HFFc6 (cell line): ENCODE measurements at regions not wholly inside any gene's neighbourhood (a gene's known extent, or its start where the extent isn't known, plus 50 kb on each side); places are given as distances from the start of the nearest gene placed in this dataset.
"Not testable (repeated sequence)": the region's sequence is repeated elsewhere in the genome, so short reads cannot be mapped to it uniquely, and the experiment has no call there.

Experiments used
- DNase-seq: peaks from one replicate; pipeline ENCODE4 v3.0.0-alpha.2; 2018
- H3K27ac Mint-ChIP-seq: 2 replicates; pipeline ENCODE4 v1.8.0; 2020; ENCODE audit warnings: mild to moderate bottlenecking, mixed read lengths
- H3K27me3 Mint-ChIP-seq: 2 replicates; pipeline ENCODE4 v1.8.0; 2021; ENCODE audit warnings: mild to moderate bottlenecking, moderate library complexity, mixed read lengths; ENCODE audit not compliant: insufficient read depth
- H3K36me3 Mint-ChIP-seq: 2 replicates; pipeline ENCODE4 v1.8.0; 2021; ENCODE audit warnings: low read depth, mixed read lengths
- H3K4me1 Mint-ChIP-seq: 2 replicates; pipeline ENCODE4 v1.8.0; 2020; ENCODE audit warnings: low read depth, mixed read lengths
- H3K4me3 Mint-ChIP-seq: 2 replicates; pipeline ENCODE4 v1.8.0; 2020; ENCODE audit warnings: mild to moderate bottlenecking, moderate library complexity, mixed read lengths
- H3K9me3 Mint-ChIP-seq: 2 replicates; pipeline ENCODE4 v1.8.0; 2020; ENCODE audit warnings: mild to moderate bottlenecking, mixed read lengths
- CTCF ChIP-seq: fragments of 200-600 bp; sonication (generic); IDR thresholded peaks from 2 replicates; pipeline ENCODE4 v1.5.0; 2021; ENCODE audit warnings: antibody characterized with exemption, mild to moderate bottlenecking

DNA sequence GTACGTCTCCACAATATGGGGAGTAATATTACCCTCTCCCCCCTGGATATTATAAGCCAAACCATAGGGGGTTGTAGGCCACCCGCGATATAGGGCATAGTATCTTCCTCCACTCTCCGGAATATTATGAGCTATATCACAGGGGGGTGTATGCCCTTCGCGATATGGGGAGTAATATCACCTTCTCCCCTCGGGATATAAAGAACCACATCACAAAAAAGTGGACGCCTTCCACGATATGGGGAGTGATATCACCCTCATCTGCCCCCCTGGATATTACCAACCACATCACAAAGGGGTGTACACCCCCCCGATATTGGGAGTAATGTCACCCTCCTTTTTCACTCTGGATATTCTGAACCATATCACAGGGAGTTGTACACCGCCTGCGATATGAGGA lies 65.5 kb upstream of the CEACAM21 start:
- H3K4me3 Mint-ChIP-seq = no peak overlapping the region
- no peak for DNase-seq
- H3K4me1 Mint-ChIP-seq = no peaks in the 10 kb centered on the region
- H3K27me3 Mint-ChIP-seq = peaks cover 33% of the 10 kb centered on the region
- H3K36me3 Mint-ChIP-seq = no peaks in the 10 kb centered on the region
- H3K9me3 Mint-ChIP-seq = no peaks in the 10 kb centered on the region
- TF ChIP-seq CTCF = no peak
- no peak overlapping the region for H3K27ac Mint-ChIP-seq

- Mint-ChIP-seq H3K4me3 (no peak overlapping the region), H3K4me1 (no peaks in the 10 kb centered on the region), H3K27ac (no peak overlapping the region), H3K27me3 (peaks cover 32% of the 10 kb centered on the region), H3K9me3 (no peaks in the 10 kb centered on the region), H3K36me3 (no peaks in the 10 kb centered on the region)
- TF ChIP-seq CTCF = no peak
- no peak for DNase-seq
These were observed 64.3 kb upstream of the CEACAM21 start for GRCh38 chr19:41511628-41512027.

DNA sequence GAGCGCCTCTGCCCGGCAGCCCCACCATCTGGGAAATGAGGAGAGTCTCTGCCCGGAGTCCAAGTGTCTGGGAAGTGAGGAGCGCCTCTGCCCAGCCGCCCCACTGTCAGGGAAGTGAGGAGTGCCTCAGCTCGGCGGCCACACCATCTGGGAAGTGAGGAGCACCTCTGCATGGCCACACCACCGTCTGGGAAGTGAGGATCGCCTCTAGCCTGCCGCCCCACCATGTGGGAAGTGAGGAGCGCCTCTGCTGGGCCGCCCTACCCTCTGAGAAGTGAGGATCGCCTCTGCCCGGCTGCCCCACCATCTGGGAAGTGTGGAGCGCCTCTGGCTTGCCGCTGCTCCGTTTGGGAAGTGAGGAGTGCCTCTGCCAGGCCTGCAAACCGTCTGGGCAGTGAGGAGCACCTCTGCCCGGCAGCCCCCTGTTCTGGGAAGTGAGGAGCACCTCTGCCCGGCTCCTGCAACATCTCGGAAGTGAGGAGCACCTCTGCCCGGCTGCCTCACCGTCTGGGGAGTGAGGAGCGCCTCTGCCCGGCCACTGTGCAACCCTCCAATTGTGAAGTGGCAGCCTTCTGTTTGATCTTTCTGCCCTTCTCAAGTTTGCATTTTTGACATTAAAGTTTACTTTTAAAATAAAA lies 60.8 kb upstream of the CEACAM21 start:
- Mint-ChIP-seq H3K4me1 (no peaks in the 10 kb centered on the region), H3K27ac (no peak overlapping the region), H3K9me3 (no peaks in the 10 kb centered on the region), H3K27me3 (peaks cover 20% of the 10 kb centered on the region), H3K36me3 (no peaks in the 10 kb centered on the region), H3K4me3 (no peak overlapping the region)
- DNase-seq = no peak
- TF ChIP-seq CTCF = no peak

DNA sequence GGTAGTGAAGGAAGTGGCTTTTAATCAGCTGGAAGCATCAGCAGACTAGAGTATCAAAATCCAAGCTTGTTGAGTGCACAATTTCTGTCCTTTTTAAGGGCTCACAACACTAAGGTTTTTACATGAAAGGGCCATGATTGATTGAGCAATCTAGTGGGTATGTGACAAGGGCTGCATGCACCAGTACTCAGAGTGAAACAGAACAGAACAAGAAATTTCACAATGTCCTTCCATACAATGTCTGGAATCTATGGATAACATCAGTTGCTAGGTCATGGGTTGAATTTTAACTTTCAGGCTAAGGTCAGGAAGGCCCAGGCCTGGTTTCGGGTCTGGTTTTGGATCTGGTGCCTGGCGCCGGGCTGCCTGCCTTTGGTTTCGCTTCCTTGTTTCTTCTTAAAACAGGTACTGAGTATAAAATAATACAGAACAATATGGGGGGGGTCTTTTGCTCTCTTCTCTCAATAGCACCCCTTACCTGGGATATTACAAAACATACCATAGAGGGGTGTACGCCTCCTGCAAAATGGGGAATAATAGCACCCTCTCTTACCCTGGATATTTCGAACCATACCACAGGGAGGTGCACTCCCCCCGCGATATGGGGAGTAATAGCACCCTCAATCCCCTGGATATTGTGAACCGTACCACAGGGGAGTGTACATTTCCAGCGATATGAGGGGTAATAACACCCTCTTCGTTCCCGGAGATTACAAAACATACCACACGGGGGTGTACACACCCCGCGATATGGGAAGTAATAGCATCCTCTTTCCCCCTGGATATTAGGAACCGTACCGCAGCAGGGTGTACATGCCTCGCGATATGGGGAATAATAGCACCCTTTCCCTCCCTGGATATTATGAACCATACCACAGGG lies 59.4 kb upstream of the CEACAM21 start:
- H3K36me3 Mint-ChIP-seq, H3K27ac Mint-ChIP-seq, DNase-seq, H3K4me3 Mint-ChIP-seq, H3K4me1 Mint-ChIP-seq, H3K9me3 Mint-ChIP-seq: not testable (repeated sequence)
- H3K27me3 Mint-ChIP-seq = peaks cover 30% of the 10 kb centered on the region

DNA sequence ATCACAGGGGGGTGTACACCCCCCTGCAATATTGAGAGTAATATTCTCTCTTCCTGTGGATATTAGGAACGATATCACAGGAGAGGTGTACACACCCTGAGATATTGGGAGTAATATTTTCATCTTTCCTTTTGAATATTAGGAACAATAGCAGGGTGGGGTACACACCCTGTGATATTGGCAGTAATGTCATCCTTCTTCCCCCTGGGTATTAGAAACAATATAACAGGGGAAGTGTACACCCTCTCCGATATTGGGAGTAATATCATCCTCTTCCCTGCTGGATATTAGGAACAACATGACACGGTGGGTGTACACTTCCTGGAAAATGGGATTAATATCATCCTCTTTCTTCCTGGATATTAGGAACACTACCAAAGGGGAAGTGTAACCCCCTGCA lies 57.8 kb upstream of the CEACAM21 start:
- no peaks in the 10 kb centered on the region for H3K4me1 Mint-ChIP-seq
- no peak for TF ChIP-seq CTCF
- H3K27ac Mint-ChIP-seq = no peak overlapping the region
- DNase-seq = no peak
- peaks cover 37% of the 10 kb centered on the region for H3K27me3 Mint-ChIP-seq
- H3K36me3 Mint-ChIP-seq = no peaks in the 10 kb centered on the region
- H3K4me3 Mint-ChIP-seq = no peak overlapping the region
- no peaks in the 10 kb centered on the region for H3K9me3 Mint-ChIP-seq

- H3K4me3 Mint-ChIP-seq, H3K9me3 Mint-ChIP-seq, H3K36me3 Mint-ChIP-seq, H3K4me1 Mint-ChIP-seq, H3K27ac Mint-ChIP-seq, DNase-seq: not testable (repeated sequence)
- peaks cover 30% of the 10 kb centered on the region for H3K27me3 Mint-ChIP-seq
These were observed 54.6 kb upstream of the CEACAM21 start for GRCh38 chr19:41521138-41521930.
